ENCODE measurements at regions not wholly inside any gene's neighbourhood (a gene's known extent, or its start where the extent isn't known, plus 50 kb on each side); places are given as distances from the start of the nearest gene placed in this dataset.
"Not testable (repeated sequence)": the region's sequence is repeated elsewhere in the genome, so short reads cannot be mapped to it uniquely, and the experiment has no call there.

DNA sequence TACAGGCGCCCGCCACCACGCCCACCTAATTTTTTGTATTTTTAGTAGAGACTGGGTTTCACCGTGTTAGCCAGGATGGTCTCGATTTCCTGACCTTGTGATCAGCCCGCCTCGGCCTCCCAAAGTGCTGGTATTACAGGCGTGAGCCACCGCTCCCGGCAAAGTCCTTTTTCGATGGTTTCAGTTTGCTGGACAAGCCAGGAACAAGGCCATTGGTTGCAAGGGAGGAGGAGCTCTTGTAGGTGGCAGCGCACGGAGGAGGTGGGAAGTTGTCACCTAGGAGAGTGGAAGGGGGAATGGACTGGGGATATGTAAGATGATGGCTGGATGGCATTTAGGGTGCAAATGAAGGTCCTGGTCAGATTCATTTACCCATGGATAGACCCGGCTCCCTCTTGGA lies 218.5 kb upstream of the ATP6AP2 start:
- not testable (repeated sequence) for DNase-seq

DNA sequence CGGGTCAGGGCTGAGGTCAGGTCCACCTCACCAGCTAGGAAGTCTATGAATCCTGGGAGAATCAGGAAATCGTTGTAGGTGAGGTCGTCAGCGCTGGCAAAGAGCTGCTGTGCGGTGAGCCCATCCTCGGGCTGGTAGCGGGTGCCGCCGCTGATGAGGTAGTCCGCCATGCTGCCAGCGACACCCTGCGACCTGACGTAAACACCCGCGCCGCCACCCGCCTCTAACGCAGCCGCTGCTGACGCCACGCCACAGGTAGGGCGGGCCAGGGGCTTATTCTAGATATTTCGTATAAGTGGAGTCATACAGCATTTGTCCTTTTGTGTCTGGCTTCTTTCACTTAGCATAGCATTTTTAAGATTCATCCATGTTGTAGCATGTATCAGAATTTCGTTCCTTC lies 220.2 kb upstream of the ATP6AP2 start:
- no peak for DNase-seq

DNA sequence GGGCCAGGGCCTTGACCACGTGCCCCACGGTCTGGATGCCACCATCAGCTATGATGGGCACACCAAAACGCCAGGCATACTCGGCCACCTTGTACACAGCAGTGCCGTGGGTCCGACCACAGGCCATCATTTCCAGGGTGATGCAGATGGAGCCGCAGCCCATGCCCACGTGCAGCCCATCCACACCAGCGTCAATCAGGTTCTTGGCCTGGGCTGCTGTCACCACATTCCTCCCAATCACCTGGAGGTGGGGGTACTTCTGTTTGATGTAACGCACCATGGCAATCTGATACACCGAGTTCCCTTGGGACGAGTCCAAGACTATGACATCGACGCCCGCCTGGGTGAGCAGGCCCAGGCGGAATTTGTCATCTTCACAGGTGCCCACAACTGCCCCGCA lies 221.2 kb upstream of the ATP6AP2 start:
- no peak for DNase-seq

DNA sequence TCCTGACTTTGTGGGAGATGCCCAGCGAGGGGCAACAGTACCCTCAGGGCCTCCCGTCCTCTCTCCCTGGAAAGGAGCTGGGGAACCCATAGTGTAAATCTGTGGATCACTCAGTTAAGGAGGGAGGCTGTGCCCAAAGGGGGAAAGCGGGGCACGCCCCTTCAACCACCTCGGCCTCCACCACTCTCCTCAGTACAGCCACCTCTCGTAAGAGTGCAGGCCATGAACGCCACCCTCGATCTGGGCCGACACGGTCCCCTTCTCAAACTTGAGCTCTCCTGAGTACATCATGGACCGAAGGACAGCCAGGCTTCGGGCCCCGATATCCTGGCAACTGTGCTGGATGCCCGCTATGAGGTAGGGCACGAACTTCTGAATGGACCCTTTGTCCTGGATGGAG lies 221.8 kb upstream of the ATP6AP2 start:
- no peak for DNase-seq

DNA sequence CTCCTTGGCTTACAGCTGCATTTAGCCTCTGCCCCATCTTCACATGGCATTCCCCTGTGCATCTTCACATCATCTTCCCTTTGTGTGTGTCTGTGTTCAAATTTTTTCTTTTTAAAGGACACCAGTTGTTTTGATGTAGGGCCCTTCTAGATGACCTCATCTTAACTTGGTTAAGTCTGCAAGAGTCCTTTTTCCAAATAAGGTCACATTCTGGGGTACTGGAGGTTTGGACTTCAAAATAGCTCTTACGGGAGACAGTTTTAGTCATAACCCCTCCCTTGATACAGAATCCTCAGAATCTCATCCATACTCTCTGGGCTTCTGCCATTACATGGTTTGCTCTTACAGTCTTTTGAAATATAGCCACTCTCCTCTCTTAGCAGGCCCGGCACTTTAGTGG lies 231.5 kb upstream of the ATP6AP2 start:
- DNase-seq: no peak

DNA sequence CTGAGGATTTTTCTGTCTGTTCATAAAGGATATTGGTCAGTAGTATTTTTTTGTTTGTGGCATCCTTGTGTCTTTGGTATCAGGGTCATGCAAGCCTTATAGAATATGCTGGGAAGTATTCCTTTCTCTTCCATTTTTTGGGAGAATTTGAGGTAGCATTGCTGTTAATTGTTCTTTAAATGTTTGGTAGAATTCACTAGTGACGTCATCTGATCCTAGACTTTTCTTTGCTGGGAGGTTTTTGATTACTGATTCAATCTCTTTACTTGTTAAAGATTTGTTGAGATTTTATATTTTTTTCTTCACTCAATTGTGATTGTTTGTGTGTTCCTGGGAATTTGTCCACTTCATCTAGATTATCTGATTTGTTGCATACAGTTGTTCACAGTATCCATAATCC lies 234.4 kb upstream of the ATP6AP2 start:
- no peak for DNase-seq

DNA sequence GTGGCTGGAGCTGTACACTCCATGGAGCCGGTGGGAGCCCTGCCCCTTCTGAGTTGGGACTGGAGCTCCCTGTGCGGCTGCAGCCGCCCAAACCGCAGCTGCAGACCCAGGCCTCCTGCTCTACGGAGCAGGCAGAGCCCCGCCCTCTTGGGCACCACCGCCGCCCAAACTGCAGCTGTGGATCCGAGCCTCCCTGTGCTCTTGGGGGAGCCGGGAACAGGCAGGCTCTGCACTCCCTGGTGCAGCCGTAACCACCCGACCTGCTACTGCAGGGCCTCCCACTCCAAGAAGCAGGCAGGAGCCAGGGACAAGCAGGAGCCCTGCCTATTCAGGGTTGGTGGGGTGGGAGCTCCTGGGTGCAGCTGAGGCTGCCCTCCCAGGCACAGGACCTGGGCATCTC lies 237.5 kb upstream of the ATP6AP2 start:
- DNase-seq: no peak

DNA sequence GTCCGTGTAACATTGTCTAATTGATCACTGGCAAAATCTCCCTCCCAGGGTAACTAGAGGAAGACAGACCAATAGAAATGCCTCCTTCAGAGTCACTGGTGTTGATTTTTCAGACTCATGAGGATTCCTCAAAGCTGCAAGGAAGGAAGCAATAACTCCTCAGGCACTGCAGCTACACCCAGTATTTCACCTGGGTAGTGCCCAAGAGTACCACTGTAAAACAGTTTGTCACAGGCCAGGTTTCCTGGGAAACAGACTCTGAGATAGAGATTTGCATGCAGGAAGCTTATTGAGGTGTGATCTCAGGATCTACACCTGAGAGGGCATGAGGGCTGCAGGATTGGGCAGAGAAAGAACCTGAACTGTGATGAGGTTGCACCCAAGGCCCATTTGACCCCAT lies 240.7 kb upstream of the ATP6AP2 start:
- no peak for DNase-seq

DNA sequence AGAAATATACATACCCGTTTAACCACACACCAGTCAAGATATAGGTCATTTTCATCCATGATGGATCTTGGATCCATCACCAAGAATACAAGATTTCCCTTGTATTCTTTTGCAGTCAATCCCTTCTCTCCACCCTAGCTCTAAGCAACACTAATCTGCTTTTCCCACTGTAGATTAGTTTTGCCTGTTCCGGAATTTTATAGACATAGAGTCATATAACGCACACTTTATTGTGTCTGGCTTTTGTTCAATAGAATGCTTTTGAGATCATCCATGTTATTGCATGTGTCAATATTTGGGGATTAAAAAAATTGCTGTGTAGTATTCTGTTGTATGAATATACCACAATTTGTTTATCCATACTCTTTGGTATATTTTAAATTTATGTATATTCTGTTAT lies 235.6 kb upstream of the BCOR start:
- no peak for DNase-seq

DNA sequence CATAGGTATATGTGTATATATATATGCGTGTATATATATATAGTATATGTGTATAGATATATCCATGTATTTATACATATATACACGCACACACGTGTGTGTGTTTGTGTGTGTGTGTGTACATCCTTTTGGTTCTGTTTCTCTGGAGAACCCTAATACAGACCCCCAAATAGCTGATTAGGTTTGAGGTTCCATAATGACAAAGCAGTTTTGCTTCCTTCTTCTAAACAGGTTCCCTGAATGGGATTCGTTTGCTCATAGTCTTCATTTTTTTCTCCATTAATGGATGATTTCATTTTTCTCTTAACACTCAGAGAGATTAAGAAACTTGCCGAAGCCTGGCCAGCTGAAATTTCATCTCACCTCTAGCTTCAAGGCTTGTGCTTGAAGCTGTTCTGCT lies 234.0 kb upstream of the BCOR start:
- no peak for DNase-seq

DNA sequence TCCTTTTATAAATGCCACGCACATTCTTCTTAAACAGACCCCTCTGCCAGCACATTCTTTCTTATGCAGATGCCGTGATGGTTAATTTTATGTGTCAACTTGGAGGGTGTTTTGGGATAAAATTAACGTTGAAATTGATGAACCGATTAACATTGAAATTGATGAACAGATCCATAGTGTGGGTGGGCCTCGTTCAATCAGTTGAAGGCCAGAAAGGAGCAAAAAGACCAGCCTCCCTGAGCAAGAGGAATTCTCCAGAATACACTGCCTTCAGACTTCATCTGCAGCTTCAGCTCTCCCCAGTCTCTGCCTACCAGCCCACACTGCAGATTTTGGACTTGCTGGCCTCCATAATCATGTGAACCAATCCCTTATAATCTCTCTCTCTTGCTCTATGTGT lies 233.6 kb upstream of the BCOR start:
- no peak for DNase-seq

DNA sequence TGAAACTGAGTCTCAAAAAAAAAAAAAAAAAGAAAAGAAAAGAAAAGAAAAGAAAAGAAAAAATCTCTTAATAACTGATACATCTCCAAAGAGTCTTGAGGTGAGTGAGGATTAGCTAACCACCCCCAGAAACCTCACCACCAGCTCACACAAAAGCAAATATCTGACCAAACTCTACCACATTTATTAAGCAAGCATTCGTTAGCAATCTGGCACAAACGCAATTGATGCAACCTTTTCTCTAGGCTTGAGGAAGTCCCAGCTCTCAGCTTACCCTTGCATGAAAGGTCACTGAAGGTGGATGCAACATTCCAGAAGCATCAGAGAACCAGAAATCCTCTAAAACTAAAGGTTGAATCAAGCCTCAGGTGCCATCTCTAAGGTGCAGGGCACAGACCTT lies 231.9 kb upstream of the BCOR start:
- DNase-seq: no peak

DNA sequence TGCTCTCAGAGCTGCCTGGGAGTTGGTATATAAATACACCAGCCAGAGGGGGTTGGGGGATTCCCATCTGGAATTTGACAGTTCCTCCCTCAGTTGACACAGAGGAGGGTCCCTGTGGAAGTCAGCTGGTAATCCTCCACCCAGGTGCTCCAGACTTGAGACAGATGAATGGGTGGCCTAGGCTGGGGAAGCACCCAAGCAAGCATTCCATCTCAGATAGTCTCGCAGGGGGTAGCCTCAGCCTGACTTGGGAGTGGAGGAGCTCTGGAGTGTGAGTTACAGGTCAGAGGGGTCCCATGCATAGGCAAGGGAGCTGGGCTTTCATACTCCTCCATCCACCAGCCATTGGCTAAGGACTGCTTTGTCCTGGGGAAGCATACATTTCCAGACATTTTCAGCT lies 229.3 kb upstream of the BCOR start:
- DNase-seq: no peak

DNA sequence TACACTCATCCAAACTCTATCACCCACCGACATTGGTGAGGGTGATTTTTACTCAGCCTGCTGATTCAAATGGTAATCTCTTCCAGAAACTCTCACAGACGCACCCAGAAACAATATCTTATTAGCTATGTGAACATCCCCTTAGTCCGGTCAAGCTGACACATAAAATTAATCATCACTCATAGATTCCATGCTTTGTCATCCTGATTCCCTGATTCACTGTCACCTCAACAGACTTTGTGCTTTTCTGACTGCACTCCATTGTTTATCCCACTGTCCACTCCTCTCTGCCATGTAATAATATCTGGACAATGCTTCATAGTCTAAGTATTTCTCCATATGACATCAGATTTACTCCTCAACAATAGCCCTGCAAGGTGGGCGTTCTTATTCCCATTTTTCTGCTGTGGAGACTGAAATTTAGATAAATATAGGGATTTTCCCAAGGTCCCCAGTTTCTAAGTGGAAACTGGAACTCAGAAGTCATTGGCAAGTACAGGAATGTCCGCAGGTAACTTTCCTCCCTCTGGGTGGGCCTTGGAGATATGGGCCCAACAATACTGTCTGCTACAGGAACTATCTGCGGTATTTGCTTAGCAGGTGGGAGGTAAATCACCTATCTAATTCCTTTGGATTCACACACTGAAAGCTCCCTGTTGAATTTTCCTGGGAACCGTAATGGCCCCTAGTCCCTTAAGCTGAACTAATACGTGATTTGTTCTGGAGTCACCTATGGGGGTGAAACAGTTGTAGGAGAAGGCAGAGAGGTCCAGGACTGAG lies 228.6 kb upstream of the BCOR start:
- DNase-seq: peak; percentile 6

DNA sequence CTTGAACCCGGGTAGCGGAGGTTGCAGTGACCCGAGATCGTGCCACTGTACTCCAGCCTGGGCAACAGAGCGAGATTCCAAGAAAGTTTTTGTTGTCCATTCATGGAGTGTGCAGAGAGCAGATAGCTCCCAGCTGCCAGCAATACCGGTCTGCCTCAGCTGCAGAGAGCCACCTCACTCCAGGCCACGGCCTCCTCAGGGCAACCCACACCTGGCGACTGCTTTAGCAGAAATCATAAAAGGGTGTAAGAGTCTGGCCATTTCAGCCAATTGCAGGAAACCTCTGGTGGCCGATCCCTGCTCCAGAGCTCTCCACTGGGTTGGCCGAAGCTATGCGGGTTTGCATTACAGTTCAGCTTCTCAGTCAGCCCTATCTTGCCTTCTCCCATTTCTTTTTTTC lies 227.4 kb upstream of the BCOR start:
- no peak for DNase-seq

DNA sequence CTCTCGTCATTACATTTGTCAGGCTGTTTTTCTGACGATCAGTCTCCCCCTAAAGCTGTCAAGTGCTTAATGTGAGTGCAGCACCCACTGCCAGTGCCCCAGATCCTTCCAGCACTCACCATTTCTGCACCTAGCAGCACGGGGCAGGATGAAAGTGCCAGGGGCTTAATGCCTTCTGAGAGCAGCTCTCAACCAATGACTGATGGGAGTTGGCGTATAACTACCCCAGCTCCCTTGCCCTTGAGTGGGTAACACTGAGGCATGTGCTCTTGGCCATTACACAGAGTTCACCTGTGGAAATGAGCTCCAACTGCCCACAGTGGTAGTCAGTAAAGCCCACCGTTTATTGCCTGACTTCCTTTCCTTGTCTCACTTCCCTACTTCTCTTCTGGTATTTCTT lies 226.2 kb upstream of the BCOR start:
- DNase-seq: no peak

DNA sequence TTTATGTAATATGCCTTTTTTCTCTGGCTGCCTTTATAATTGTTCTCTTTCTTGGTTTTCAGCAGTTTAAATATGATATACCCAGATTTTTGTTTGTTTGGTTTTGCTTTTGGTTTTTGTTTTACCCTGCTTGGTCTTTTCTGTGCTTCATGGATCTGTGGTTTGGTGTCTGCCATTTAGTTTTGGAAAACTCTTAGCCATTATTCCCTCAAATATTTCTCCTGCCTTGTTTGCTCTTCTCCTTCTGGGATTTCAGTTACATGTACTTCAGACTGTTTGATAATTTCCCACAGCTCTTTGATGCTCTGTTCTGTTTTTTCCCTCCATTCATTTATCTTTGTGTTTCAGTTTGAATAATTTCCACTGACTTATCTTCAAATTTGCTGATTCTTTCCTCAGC lies 223.1 kb upstream of the BCOR start:
- no peak for DNase-seq

DNA sequence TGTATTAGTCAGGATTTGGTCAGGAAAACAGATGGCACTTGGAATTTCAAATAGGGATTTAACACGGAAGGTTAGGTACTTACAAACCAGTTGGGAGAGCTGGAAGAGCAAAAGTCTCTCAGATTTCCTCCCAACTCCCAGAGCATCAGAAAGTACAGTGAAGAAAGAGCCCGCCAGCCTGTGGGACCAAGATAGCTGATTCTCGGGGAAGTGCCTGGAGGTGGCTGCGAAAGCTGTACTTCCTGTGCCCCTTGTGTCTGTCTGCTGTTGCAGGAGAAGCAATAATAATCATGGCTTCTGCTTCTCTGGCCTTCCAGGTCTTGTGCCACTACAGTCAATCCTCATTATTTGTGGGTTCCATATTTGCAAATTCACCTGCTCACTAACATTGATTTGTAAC lies 221.0 kb upstream of the BCOR start:
- no peak for DNase-seq

DNA sequence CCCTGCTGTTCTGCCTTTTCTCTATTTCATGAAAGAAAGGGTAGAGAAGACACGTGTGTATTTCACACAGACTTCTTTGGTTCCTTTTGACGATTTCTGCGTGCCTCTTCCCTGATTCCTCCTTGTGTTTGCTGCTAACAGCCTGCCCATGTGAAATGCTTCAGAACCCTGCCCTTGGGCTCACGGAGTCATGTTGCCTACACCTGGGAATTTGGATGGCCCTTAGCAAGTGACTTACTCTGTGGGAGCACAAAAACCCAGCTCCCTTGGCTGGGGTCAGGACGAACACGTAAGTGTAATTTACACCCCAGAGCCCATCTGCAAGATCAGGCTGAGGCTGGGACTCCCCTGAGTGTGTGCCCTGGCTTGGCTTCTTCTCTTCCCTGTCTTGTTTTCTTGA lies 220.3 kb upstream of the BCOR start:
- no peak for DNase-seq

DNA sequence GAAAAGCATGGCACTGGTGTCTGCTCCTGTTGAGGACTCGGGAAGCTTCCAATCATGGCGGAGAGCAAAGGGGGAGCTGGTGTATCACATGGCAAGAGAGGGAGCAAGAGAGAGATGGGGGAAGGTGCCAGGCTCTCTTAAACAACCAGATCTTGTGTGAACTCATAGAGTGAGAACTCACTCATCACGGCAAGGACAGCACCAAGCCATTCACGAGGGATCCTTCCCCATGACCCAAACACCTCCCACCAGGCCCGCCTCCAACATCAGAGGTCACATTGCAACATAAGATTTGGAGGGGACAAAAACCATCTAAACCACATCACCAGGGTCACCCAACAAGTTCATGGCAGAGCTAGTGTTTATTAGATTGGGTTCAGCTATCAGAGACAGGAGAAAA lies 218.7 kb upstream of the BCOR start:
- no peak for DNase-seq

DNA sequence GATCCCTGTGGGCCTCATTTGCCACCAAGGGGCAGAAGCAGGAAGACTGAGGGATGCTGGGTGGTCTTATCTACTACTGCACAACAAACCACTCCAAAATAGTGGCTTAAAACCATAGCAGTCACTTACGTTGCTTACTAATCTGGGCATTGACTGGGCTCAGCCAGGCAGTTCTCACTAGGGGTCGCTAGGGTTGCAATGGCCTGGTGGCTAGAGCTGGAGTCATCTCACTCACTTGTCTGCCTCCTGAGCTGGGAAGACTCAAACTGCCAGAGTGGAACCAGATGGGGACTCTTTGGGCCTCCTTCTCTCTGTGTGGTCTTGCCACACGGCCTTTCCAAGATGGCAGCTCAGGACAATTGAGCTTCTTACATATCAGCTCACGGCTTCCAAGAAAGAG lies 216.3 kb upstream of the BCOR start:
- DNase-seq: no peak

DNA sequence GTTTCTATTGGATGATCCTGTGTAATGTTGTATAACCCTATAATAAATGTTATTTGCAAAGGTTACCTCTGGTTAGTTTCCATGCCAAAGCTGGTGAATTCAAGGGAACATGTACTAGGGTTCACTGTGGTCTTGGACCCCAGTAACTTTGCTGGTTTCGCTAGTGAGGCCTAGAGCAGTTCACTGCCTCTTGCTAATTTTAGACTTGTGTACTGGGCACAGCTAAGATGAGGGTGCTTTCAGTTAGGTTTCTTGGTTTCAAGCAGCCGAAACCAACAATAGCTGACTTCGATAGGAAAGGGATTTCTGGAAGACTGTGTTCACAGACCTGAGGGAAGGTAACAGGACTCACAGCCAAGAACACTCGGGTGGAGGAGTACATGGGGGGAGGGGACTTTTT lies 215.5 kb upstream of the BCOR start:
- DNase-seq: no peak

DNA sequence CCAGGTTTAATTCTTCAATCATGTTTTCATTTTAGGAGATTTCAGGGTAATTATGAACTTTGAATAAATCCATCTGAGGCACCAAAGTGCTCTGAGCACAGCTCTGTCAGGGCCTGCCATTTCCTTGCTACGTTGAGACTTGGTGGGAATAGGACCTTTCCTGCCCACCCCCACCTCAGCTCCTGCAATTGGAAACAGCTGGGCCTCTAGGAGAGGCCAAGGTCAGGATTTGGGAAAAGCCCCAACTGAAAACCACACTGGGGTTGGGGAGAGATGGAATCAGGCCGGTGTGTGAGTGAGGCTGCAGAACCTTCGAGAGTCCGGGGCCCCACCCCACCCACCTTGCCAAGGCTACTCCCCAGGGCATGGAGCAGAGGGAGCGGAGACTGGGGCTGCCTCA lies 212.7 kb upstream of the BCOR start:
- no peak for DNase-seq

DNA sequence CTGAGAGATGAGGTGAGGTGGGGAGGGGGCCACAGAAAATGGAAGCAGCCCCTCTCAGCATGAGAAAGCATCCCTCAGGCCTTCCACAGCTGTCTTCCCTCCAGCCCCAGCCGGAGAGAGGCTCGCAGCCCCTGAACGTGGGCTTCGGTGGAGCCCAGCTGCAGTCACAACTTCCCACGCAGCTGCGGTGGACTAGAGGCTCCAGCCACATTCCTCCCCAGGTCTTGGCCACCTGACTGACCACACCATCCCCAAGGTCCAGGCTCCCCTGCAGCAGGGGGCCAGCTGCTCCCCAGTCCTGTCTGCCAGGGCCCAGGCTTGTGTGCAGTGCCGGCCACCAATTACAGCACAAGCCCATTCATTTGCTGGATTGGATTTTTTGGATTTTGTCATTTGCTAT lies 212.3 kb upstream of the BCOR start:
- no peak for DNase-seq

DNA sequence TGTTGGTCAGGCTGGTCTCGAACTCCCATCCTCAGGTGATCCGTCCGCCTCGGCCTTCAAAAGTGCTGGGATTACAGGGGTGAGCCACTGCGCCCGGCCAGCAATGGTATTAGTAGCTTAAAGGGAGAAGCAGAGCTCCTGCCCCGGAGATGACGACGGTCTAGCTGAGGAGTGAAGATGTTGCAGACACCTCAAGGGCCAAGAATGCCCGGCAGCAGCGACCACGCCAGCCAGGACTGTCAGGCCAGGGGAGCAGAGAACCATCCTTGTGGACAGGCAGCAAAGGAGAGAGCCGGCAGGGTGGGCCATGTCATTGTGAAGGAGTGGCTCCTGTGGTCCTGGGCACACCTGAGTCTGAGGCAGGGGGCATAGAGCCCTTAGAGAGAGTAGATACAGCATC lies 210.1 kb upstream of the BCOR start:
- DNase-seq: no peak

DNA sequence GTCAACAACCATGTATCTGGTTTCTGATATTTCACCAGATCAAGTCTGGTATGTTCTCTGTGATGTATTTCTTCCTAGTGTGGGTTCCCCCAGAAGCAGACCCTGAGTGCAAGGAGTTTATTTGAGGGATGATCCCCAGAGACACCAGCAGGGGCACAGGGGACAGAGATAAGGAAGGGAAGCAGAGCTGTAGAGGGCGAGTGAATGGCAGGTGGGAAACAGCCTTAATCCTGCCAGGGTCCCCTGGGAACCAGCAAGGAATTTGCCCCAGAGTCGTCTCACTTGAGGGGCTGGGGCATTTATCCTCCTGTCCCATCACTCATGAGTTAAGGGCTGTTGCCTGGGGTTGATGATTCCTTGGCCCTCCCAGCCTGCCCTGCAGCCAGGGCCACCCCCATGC lies 206.4 kb upstream of the BCOR start:
- no peak for DNase-seq
